GM18511 (cell line): ENCODE measurements at regions not wholly inside any gene's neighbourhood (a gene's known extent, or its start where the extent isn't known, plus 50 kb on each side); places are given as distances from the start of the nearest gene placed in this dataset.

Source experiments
- ATAC-seq: cut with Tn5 transposase; IDR thresholded peaks from one replicate; pipeline ENCODE4 v1.9.1; 2021; ENCODE audit warnings: mild to moderate bottlenecking, moderate library complexity; ENCODE audit not compliant: unreplicated experiment

- ATAC-seq, result no peak
Measured at GRCh38 chr15:70430069-70430468, 332.4 kb upstream of the TLE3 start.

GRCh38 chr15:70429056-70429722 is 331.5 kb upstream of the TLE3 start:
- no peak for ATAC-seq

GRCh38 chr15:70428211-70428822 is 330.6 kb upstream of the TLE3 start:
- ATAC-seq, result no peak

GRCh38 chr15:70427167-70428120 is 329.7 kb upstream of the TLE3 start:
- ATAC-seq, result no peak

GRCh38 chr15:70426096-70426821 is 328.5 kb upstream of the TLE3 start:
- no peak for ATAC-seq

GRCh38 chr15:70424937-70425411 is 327.3 kb upstream of the TLE3 start:
- ATAC-seq, result no peak

GRCh38 chr15:70423267-70423666 is 325.6 kb upstream of the TLE3 start:
- ATAC-seq, result no peak

GRCh38 chr15:70422342-70422741 is 324.6 kb upstream of the TLE3 start:
- ATAC-seq, result no peak

- no peak for ATAC-seq
Measured at GRCh38 chr15:70420948-70421482, 323.3 kb upstream of the TLE3 start.

- ATAC-seq, result no peak
Measured at GRCh38 chr15:70420086-70420947, 322.6 kb upstream of the TLE3 start.

GRCh38 chr15:70418943-70419342 is 321.2 kb upstream of the TLE3 start:
- no peak for ATAC-seq

GRCh38 chr15:70417535-70417934 is 319.8 kb upstream of the TLE3 start:
- no peak for ATAC-seq

- ATAC-seq, result no peak
Measured at GRCh38 chr15:70416829-70417228, 319.1 kb upstream of the TLE3 start.

GRCh38 chr15:70415398-70415797 is 317.7 kb upstream of the TLE3 start:
- ATAC-seq, result no peak

- no peak for ATAC-seq
Measured at GRCh38 chr15:70414626-70415025, 316.9 kb upstream of the TLE3 start.

GRCh38 chr15:70412794-70413193 is 315.1 kb upstream of the TLE3 start:
- ATAC-seq, result no peak

- no peak for ATAC-seq
Measured at GRCh38 chr15:70411143-70411863, 313.6 kb upstream of the TLE3 start.

- no peak for ATAC-seq
Measured at GRCh38 chr15:70410371-70410985, 312.8 kb upstream of the TLE3 start.

- ATAC-seq, result no peak
Measured at GRCh38 chr15:70409388-70409787, 311.7 kb upstream of the TLE3 start.
